HG02588 (cell line): ENCODE measurements at regions not wholly inside any gene's neighbourhood (a gene's known extent, or its start where the extent isn't known, plus 50 kb on each side); places are given as distances from the start of the nearest gene placed in this dataset.

Experiments
- ATAC-seq: cut with Tn5 transposase; IDR thresholded peaks from one replicate; pipeline ENCODE4 v1.9.1; 2021; ENCODE audit warnings: mild to moderate bottlenecking, moderate library complexity; ENCODE audit not compliant: unreplicated experiment

DNA sequence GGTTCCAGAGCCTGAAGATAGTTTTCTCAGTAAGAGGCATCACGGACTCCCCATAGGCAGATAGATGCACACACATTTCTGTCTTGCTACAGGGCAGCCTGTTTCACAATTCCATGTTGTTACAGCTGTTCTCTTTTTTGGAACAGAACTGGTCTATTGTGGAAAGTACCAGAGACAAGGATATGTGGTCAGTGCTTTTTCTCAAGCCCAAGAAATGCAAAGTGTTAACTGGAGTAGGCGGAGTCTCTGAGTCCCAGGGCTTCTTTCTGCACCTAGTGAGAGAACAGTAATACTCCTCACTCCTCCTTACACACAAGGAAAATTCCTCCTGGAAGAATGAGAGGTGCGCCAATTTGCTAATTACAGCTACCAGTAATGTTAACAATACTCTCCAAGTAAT, 141.6 kb upstream of the ARGLU1 start:
- no peak for ATAC-seq

DNA sequence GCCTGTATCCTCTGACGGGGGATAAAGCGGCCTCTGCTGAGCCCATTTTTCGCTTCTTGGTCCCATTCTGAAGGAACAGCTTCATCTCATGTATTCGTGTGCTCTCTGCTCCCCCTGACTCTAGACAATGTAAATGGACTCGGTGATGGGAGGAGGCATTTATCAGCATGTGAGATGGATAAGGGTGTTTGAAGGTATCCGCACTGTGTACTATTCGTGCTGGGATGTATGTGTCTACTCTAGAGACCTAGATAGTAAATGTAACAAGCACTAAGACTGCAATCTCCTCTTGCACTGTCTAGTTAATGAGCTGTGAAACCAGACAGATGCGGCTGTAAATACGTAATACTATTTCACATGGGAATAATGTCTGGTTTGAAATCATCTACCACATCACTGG, 134.6 kb upstream of the ARGLU1 start:
- ATAC-seq = no peak

- ATAC-seq = no peak
These were observed 133.9 kb upstream of the ARGLU1 start for GRCh38 chr13:106701771-106702341.

DNA sequence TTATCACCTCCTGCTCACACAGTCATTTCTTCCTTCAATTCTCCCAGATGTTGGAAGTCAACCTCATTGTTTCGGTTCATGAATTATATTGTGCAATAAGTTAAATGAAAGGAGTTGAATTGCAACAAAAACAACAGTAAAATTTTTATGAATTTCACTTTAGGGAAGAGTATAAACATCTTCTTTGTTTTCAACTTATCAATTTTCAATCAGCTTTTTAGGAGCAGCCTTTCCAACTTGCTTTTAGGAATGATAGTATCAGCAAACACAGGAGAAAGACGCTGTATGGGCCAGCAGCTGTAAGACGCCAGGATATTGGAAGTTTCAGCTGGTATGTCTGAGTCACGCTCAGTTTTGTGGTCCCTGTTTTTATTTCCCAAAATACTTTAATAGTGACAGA, 132.5 kb upstream of the ARGLU1 start:
- no peak for ATAC-seq

- no peak for ATAC-seq
These were observed 132.1 kb upstream of the ARGLU1 start for GRCh38 chr13:106700007-106700406.

GRCh38 chr13:106699311-106699710, 131.4 kb upstream of the ARGLU1 start:
- no peak for ATAC-seq

DNA sequence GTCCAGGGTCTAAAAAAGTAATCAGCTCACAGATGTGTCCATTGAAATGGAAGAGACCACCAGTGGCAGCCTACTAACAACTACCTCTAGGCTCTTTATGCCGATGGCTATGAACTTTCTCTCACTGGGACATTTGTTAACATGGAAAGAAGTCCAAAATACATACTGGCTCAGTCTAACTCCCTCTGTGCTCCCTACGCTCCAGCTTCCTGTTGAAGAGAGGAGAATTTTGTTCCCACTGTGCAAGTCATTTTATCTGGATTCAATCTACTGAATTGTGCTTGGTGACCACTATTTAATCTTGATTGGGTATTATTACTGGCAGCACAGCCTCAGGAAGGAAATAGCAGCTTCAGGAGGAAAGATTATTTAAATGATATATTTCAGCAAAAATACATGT, 128.8 kb upstream of the ARGLU1 start:
- no peak for ATAC-seq

GRCh38 chr13:106696140-106696539, 128.2 kb upstream of the ARGLU1 start:
- ATAC-seq = no peak

- ATAC-seq = no peak
These were observed 127.2 kb upstream of the ARGLU1 start for GRCh38 chr13:106695139-106695538.

DNA sequence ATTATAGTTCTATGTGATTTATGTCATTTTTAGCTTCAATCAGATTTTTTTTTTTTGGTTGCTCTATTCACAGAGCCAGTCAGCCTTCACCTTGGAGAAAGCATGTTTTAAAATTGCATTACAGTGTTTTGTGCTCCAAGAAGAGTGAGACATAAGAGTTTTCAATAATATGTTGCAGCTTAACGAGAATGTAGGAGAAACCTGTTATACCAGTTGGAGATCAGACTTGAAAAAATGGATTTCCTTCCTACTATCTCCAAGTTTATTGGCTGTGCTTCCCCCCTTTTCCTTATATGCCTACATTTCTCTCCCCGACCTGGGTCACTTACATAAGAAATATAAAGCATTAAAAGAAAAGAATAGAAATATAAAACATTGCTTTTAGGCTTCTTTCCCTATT, 123.9 kb upstream of the ARGLU1 start:
- no peak for ATAC-seq

- ATAC-seq = no peak
These were observed 123.4 kb upstream of the ARGLU1 start for GRCh38 chr13:106691341-106691740.

GRCh38 chr13:106690779-106691178, 122.8 kb upstream of the ARGLU1 start:
- ATAC-seq = no peak

GRCh38 chr13:106689906-106690305, 122.0 kb upstream of the ARGLU1 start:
- no peak for ATAC-seq

DNA sequence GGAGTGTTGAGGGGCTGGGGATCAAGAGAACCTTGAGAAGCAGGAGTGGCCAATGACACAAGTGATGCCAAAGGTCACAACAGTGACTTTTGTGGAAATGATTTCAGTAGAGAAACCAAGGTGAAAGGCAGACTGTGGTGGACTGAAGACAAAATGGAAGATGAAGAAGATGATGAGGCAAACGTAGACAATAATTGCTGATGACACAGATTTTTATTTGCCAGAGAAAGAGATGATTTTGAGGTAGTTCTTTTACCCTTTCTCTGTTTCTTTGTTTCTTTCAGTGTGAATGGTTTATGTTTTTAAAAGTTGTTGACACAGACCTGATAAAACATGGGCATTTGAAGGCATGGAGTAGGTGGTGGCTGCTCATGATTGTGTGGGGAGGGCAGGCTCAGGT, 121.0 kb upstream of the ARGLU1 start:
- ATAC-seq = no peak

DNA sequence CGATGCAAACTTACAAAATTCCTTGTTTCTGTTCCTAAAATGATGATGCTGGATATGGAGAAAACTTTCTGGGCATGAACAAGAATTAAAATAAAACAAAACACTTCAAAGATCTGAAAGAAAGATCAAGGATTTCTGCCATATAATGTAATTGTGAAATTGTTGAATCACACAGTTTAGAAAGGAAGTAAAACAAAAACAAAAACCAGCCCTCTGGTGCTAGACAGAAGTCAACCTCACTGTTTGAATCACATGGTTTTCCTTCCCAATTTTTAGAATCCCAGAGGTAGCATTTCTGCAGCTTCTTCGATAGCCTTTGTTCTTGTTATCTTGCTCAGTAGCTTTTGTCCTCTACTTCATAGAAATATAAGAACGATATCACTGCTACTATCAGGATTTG, 118.2 kb upstream of the ARGLU1 start:
- ATAC-seq = no peak

GRCh38 chr13:106685143-106685542, 117.2 kb upstream of the ARGLU1 start:
- no peak for ATAC-seq

GRCh38 chr13:106683918-106684317, 116.0 kb upstream of the ARGLU1 start:
- ATAC-seq = no peak

- no peak for ATAC-seq
These were observed 115.2 kb upstream of the ARGLU1 start for GRCh38 chr13:106683179-106683578.

DNA sequence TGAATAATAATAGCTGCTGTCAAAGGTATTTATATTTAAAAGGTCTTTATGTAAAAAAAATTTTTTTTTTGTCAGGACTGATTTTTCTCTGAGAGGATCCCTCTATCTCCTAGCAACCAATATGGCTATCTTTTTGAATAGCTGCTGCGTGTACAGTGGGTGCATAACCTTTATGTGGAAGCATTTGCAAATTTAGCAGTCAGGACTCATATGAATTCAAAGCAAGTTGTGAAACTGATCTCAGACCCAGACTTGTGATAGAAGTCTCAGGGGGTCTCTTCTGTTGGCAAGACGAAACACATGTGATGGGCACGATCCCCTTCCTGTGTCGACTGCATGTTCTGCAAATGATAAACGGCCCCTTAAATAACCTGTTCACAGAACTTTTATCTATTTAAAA, 114.1 kb upstream of the ARGLU1 start:
- no peak for ATAC-seq

GRCh38 chr13:106681536-106681935, 113.6 kb upstream of the ARGLU1 start:
- no peak for ATAC-seq

DNA sequence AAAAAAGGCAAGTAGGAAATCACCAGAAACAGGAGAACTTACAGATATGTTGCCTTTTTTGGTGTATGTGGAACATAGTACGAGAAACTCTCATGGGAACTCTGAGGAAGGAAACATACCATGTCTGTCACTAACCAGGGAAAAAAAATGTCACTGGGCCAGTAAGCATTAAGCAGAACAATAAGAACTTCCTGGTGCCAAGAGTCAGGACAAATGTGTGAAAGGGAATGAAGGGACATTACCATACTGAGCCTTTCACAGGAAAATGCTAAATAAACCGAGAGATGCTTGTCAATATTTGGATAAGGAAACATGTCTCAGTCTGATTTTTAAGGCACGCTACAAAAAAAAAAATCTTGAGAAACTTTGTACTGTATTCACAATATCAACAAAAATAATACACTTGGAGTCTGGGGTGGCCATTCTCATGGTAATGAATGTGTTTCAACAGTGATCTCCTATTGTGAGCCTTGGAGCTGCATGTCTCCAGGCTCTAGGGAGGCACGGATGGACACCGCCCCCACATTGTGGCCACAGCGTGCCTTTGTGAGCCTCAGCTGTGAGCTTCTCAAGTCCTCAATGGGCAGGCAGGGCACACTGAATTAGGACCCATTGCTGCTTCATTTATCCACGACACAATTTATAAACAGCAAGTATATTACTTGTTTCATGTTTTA, 113.0 kb upstream of the ARGLU1 start:
- no peak for ATAC-seq

DNA sequence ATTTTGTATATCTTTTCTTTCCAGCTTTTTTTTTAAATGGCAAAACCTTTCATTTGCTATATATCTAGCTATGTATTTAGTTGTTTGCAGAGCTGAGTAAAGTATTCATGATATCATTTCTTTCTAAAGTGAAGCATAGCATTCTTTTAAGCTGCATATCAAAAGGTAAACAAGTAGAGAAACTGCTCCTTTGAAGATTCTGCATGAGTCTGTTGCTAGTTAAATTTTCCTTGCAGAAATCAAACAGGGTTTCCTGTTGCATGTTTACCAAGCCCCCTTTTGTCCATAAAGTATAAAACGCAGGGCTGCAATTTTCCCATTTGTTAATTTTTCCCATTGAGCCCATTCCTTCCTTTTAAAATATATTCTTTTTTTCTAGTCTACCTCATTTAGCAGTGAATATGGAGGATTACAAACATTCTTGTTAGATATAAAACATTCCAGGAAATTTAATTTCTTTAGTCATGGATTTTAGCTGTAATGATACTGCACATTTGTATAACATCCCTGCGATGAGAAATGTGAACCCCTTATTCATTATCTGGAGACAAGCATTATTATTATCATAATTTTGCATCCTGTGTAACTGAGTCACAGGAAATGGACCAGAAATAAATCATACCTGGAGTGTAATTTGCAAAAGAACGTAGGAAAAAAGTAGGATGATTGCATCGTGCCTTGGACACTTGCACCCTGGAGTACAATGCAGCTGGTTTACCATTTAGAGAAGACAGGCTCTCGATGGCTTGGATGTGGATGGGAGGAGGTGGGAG, 110.9 kb upstream of the ARGLU1 start:
- ATAC-seq = no peak
